IMR-90 (cell line): ENCODE measurements at regions not wholly inside any gene's neighbourhood (a gene's known extent, or its start where the extent isn't known, plus 50 kb on each side); places are given as distances from the start of the nearest gene placed in this dataset.

Experiments used
- BHLHE40 ChIP-seq: fragments of 150-350 bp; IDR thresholded peaks from 2 replicates; pipeline ENCODE4 v1.6.1; 2016; ENCODE audit warnings: mild to moderate bottlenecking, low read depth, low read length
- CEBPB ChIP-seq: IDR thresholded peaks from 2 replicates; pipeline ENCODE4 v1.6.1; 2012; ENCODE audit warnings: low read depth, low read length, improper control_type of control experiment
- CHD1 ChIP-seq: IDR thresholded peaks from 2 replicates; pipeline ENCODE4 v1.6.1; 2012; ENCODE audit warnings: low read depth, low read length, improper control_type of control experiment
- ELK1 ChIP-seq: fragments of 150-350 bp; IDR thresholded peaks from 2 replicates; pipeline ENCODE4 v1.6.1; 2016; ENCODE audit warnings: low read depth, mild to moderate bottlenecking, low read length, moderate library complexity, borderline replicate concordance
- FOS ChIP-seq: fragments of 150-350 bp; IDR thresholded peaks from 2 replicates; pipeline ENCODE4 v1.6.1; 2016; ENCODE audit warnings: low read depth, low read length
- MXI1 ChIP-seq: IDR thresholded peaks from 2 replicates; pipeline ENCODE4 v1.6.1; 2012; ENCODE audit warnings: low read depth, mild to moderate bottlenecking, low read length, moderate library complexity, borderline replicate concordance
- NFE2L2 ChIP-seq: fragments of 150-350 bp; IDR thresholded peaks from 2 replicates; pipeline ENCODE4 v1.6.1; 2016; ENCODE audit warnings: low read depth, mild to moderate bottlenecking, low read length
- POLR2A ChIP-seq: IDR thresholded peaks from 2 replicates; pipeline ENCODE4 v1.6.1; 2012; ENCODE audit warnings: mild to moderate bottlenecking, low read depth, low read length
- RAD21 ChIP-seq: IDR thresholded peaks from 2 replicates; pipeline ENCODE4 v1.6.1; 2012; ENCODE audit warnings: low read length, improper control_type of control experiment
- RCOR1 ChIP-seq: IDR thresholded peaks from 2 replicates; pipeline ENCODE4 v1.6.1; 2012; ENCODE audit warnings: mild to moderate bottlenecking, low read length, improper control_type of control experiment; ENCODE audit not compliant: insufficient replicate concordance
- RFX5 ChIP-seq: IDR thresholded peaks from 2 replicates; pipeline ENCODE4 v1.8.0; 2012; ENCODE audit warnings: low read depth, mild to moderate bottlenecking, low read length, moderate library complexity
- SMC3 ChIP-seq: fragments of 150-350 bp; IDR thresholded peaks from 2 replicates; pipeline ENCODE4 v1.6.1; 2016; ENCODE audit warnings: low read depth, mild to moderate bottlenecking, antibody characterized with exemption, low read length, moderate library complexity
- USF2 ChIP-seq: fragments of 150-350 bp; IDR thresholded peaks from 2 replicates; pipeline ENCODE4 v1.6.1; 2017; ENCODE audit warnings: mild to moderate bottlenecking, antibody characterized with exemption, low read length, low read depth
- TF ChIP-seq, protein P1 (sequence below): conservative IDR thresholded peaks from 2 replicates; pipeline ENCODE4 v1.5.1; 2012; ENCODE audit warnings: mild to moderate bottlenecking, low read depth, low read length, improper control_type of control experiment

- TF ChIP-seq, protein P1, sequence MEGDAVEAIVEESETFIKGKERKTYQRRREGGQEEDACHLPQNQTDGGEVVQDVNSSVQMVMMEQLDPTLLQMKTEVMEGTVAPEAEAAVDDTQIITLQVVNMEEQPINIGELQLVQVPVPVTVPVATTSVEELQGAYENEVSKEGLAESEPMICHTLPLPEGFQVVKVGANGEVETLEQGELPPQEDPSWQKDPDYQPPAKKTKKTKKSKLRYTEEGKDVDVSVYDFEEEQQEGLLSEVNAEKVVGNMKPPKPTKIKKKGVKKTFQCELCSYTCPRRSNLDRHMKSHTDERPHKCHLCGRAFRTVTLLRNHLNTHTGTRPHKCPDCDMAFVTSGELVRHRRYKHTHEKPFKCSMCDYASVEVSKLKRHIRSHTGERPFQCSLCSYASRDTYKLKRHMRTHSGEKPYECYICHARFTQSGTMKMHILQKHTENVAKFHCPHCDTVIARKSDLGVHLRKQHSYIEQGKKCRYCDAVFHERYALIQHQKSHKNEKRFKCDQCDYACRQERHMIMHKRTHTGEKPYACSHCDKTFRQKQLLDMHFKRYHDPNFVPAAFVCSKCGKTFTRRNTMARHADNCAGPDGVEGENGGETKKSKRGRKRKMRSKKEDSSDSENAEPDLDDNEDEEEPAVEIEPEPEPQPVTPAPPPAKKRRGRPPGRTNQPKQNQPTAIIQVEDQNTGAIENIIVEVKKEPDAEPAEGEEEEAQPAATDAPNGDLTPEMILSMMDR, result no peak
- TF ChIP-seq BHLHE40 (no peak), RAD21 (no peak), CEBPB (no peak), POLR2A (no peak), SMC3 (no peak), RFX5 (no peak), NFE2L2 (no peak), MXI1 (no peak), CHD1 (no peak), USF2 (no peak), RCOR1 (no peak), ELK1 (no peak), FOS (no peak)
Measured at GRCh38 chr6:74041420-74041819, 345.4 kb downstream of the CD109 start.
